ENCODE measurements at regions not wholly inside any gene's neighbourhood (a gene's known extent, or its start where the extent isn't known, plus 50 kb on each side); places are given as distances from the start of the nearest gene placed in this dataset.
"Not testable (repeated sequence)": the region's sequence is repeated elsewhere in the genome, so short reads cannot be mapped to it uniquely, and the experiment has no call there.

DNA sequence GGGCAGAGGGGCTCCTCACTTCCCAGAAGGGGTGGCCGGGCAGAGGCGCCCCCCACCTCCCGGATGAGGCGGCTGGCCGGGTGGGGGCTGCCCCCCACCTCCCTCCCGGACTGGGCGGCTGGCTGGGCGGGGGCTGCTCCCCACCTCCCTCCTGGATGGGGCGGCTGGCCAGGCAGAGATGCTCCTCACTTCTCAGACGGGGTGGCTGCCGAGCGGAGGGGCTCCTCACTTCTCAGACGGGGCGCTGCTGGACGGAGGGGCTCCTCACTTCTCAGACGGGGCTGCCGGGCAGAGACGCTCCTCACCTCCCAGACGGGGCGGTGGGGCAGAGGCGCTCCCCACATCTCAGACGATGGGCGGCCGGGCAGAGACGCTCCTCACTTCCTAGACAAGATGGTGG is 573.3 kb downstream of the C6orf118 start:
- H3K27me3 ChIP-seq (ENCODE audit: insufficient read depth, low read depth, low read length); H3K4me3 ChIP-seq (ENCODE audit: low read length); H3K9me2 ChIP-seq (ENCODE audit: insufficient read depth, low read length); H3K27ac ChIP-seq (ENCODE audit: low read length); H3K79me2 ChIP-seq (replicated peaks; ENCODE audit: insufficient read depth, low read length); H2AFZ ChIP-seq (ENCODE audit: low read depth, low read length); H3K9ac ChIP-seq (ENCODE audit: low read length); H3K4me2 ChIP-seq (ENCODE audit: low read length); H3K36me3 ChIP-seq (ENCODE audit: insufficient read depth, low read length); H3F3A ChIP-seq (ENCODE audit: insufficient read depth, low read length, poor library complexity, severe bottlenecking); H4K20me1 ChIP-seq (ENCODE audit: insufficient read depth); H3K9me3 ChIP-seq (ENCODE audit: low read length): not testable (repeated sequence)

DNA sequence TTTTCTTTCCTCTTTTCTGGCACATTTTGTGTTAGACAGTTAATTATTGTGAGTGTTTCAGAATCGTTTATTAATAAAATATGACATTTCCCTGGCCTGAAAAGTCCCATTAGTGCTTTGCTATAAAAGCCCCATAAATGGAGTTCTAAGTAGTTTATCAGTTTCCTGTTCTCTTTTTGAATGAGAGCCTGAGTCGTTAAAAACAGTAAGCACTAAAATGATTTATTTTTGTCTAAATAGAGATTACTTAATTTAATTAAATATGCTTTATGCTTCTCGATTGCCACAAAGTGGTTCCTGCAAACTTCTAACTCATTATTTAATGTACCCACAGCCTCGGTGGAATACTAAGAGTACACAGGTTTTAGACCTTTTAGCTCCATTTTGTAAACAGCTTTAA is 577.9 kb downstream of the C6orf118 start:
- H3K36me3 ChIP-seq (ENCODE audit: insufficient read depth, low read length) = no peaks in the 10 kb centered on the region

DNA sequence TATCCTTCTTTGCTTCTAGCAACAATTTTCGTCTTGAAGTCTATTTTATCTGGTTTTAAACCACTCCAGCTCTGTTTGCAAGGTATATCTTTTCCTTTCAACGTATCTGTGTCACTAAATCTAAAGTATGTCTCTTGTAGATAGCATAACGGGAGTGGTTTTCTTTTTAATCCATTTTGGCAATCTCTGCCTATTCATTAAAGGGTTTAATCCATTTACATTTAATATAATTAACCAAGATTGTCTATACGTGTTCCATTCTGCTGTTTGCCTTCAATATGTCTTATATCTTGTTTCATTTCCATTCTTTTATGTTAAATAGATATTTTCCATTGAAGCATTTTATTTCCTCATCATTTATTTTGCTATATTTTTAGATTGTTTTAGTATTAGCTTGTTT is 587.9 kb downstream of the C6orf118 start:
- no peaks in the 10 kb centered on the region for H3K27me3 ChIP-seq (ENCODE audit: insufficient read depth, low read depth, low read length)
- no peak overlapping the region for H3K4me3 ChIP-seq (ENCODE audit: low read length)
- no peak overlapping the region for H3K4me2 ChIP-seq (ENCODE audit: low read length)
- no peaks in the 10 kb centered on the region for H3K36me3 ChIP-seq (ENCODE audit: insufficient read depth, low read length)
- H3K79me2 ChIP-seq (replicated peaks; ENCODE audit: insufficient read depth, low read length) = no peaks in the 10 kb centered on the region
- no peaks in the 10 kb centered on the region for H3K9me2 ChIP-seq (ENCODE audit: insufficient read depth, low read length)
- no peak overlapping the region for H3K9ac ChIP-seq (ENCODE audit: low read length)
- no peak overlapping the region for H2AFZ ChIP-seq (ENCODE audit: low read depth, low read length)
- H3F3A ChIP-seq (ENCODE audit: insufficient read depth, low read length, poor library complexity, severe bottlenecking) = no peaks in the 10 kb centered on the region
- no peaks in the 10 kb centered on the region for H3K9me3 ChIP-seq (ENCODE audit: low read length)
- no peaks in the 10 kb centered on the region for H4K20me1 ChIP-seq (ENCODE audit: insufficient read depth)
- no peak overlapping the region for H3K27ac ChIP-seq (ENCODE audit: low read length)
- no peak for TF ChIP-seq EZH2 (IDR thresholded peaks at IDR 0.05; ENCODE audit: borderline replicate concordance, insufficient read depth, low read length, poor library complexity, severe bottlenecking)
- TF ChIP-seq TAF1 (IDR thresholded peaks at IDR 0.05; ENCODE audit: low read depth) = no peak
- TF ChIP-seq, protein P1, sequence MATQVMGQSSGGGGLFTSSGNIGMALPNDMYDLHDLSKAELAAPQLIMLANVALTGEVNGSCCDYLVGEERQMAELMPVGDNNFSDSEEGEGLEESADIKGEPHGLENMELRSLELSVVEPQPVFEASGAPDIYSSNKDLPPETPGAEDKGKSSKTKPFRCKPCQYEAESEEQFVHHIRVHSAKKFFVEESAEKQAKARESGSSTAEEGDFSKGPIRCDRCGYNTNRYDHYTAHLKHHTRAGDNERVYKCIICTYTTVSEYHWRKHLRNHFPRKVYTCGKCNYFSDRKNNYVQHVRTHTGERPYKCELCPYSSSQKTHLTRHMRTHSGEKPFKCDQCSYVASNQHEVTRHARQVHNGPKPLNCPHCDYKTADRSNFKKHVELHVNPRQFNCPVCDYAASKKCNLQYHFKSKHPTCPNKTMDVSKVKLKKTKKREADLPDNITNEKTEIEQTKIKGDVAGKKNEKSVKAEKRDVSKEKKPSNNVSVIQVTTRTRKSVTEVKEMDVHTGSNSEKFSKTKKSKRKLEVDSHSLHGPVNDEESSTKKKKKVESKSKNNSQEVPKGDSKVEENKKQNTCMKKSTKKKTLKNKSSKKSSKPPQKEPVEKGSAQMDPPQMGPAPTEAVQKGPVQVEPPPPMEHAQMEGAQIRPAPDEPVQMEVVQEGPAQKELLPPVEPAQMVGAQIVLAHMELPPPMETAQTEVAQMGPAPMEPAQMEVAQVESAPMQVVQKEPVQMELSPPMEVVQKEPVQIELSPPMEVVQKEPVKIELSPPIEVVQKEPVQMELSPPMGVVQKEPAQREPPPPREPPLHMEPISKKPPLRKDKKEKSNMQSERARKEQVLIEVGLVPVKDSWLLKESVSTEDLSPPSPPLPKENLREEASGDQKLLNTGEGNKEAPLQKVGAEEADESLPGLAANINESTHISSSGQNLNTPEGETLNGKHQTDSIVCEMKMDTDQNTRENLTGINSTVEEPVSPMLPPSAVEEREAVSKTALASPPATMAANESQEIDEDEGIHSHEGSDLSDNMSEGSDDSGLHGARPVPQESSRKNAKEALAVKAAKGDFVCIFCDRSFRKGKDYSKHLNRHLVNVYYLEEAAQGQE (IDR thresholded peaks at IDR 0.05; ENCODE audit: borderline replicate concordance) = no peak
- no peak for TF ChIP-seq MXI1 (conservative IDR thresholded peaks at IDR 0.05; ENCODE audit: poor library complexity, severe bottlenecking)
- no peak for TF ChIP-seq RAD21 (conservative IDR thresholded peaks at IDR 0.05)
- TF ChIP-seq POLR2AphosphoS5 (IDR thresholded peaks at IDR 0.05) = no peak

More for the DNA sequence above, 577.9 kb downstream of the C6orf118 start:
- H3K9ac ChIP-seq (ENCODE audit: low read length) = no peak overlapping the region
- no peak overlapping the region for H3K27ac ChIP-seq (ENCODE audit: low read length)
- TF ChIP-seq, protein P1 (IDR thresholded peaks at IDR 0.05; ENCODE audit: borderline replicate concordance) = no peak
- TF ChIP-seq, protein P2, sequence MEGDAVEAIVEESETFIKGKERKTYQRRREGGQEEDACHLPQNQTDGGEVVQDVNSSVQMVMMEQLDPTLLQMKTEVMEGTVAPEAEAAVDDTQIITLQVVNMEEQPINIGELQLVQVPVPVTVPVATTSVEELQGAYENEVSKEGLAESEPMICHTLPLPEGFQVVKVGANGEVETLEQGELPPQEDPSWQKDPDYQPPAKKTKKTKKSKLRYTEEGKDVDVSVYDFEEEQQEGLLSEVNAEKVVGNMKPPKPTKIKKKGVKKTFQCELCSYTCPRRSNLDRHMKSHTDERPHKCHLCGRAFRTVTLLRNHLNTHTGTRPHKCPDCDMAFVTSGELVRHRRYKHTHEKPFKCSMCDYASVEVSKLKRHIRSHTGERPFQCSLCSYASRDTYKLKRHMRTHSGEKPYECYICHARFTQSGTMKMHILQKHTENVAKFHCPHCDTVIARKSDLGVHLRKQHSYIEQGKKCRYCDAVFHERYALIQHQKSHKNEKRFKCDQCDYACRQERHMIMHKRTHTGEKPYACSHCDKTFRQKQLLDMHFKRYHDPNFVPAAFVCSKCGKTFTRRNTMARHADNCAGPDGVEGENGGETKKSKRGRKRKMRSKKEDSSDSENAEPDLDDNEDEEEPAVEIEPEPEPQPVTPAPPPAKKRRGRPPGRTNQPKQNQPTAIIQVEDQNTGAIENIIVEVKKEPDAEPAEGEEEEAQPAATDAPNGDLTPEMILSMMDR (IDR thresholded peaks at IDR 0.05; ENCODE audit: poor library complexity, severe bottlenecking) = no peak
- TF ChIP-seq SMC3 (conservative IDR thresholded peaks at IDR 0.05; ENCODE audit: poor library complexity) (no peak), EZH2 (IDR thresholded peaks at IDR 0.05; ENCODE audit: borderline replicate concordance, insufficient read depth, low read length, poor library complexity, severe bottlenecking) (no peak), POLR2AphosphoS5 (IDR thresholded peaks at IDR 0.05) (no peak), TAF1 (IDR thresholded peaks at IDR 0.05; ENCODE audit: low read depth) (no peak), MXI1 (conservative IDR thresholded peaks at IDR 0.05; ENCODE audit: poor library complexity, severe bottlenecking) (no peak), RAD21 (conservative IDR thresholded peaks at IDR 0.05) (no peak), EP300 (conservative IDR thresholded peaks at IDR 0.05; ENCODE audit: poor library complexity, severe bottlenecking) (no peak)
- no peaks in the 10 kb centered on the region for H4K20me1 ChIP-seq (ENCODE audit: insufficient read depth)
- H3K4me2 ChIP-seq (ENCODE audit: low read length) = no peak overlapping the region
- H3K79me2 ChIP-seq (replicated peaks; ENCODE audit: insufficient read depth, low read length) = no peaks in the 10 kb centered on the region
- H3F3A ChIP-seq (ENCODE audit: insufficient read depth, low read length, poor library complexity, severe bottlenecking) = no peaks in the 10 kb centered on the region
- no peaks in the 10 kb centered on the region for H3K27me3 ChIP-seq (ENCODE audit: insufficient read depth, low read depth, low read length)
- no peak overlapping the region for H3K4me3 ChIP-seq (ENCODE audit: low read length)
- no peak overlapping the region for H2AFZ ChIP-seq (ENCODE audit: low read depth, low read length)
- H3K9me2 ChIP-seq (ENCODE audit: insufficient read depth, low read length) = no peaks in the 10 kb centered on the region
- no peaks in the 10 kb centered on the region for H3K9me3 ChIP-seq (ENCODE audit: low read length)

Measured in neural cell (in vitro differentiated cells).